GM10248 (cell line): ENCODE measurements at regions not wholly inside any gene's neighbourhood (a gene's known extent, or its start where the extent isn't known, plus 50 kb on each side); places are given as distances from the start of the nearest gene placed in this dataset.

ENCODE experiments used
- CTCF ChIA-PET: fragments of 300-600 bp; sonication (Branson Sonifier 250); formaldehyde crosslinking; extraction: SDS; loops from one replicate; lab custom pipeline; 2021; ENCODE audit warnings: antibody characterized with exemption; lab: Yijun Ruan, JAX
- POLR2A ChIA-PET: fragments of 350-650 bp; sonication (Branson Sonifier 250); formaldehyde crosslinking; extraction: SDS; loops from one replicate; lab custom pipeline; 2020; ENCODE audit warnings: antibody characterized with exemption; lab: Yijun Ruan, JAX
- DNase-seq: peaks from one replicate; pipeline ENCODE4 v3.0.0; 2012; ENCODE audit errors: extremely low spot score
- CTCF ChIP-seq: IDR thresholded peaks from 2 replicates; pipeline ENCODE4 v1.5.1; 2012; ENCODE audit warnings: mild to moderate bottlenecking, low read depth; ENCODE audit errors: extremely low read depth, missing control alignments, control extremely low read depth

GRCh38 chr5:128905568-128906110 lies 59.6 kb upstream of the SLC27A6 start:
- CTCF ChIA-PET: interaction anchor here (1.0 to 3.3 kb wide), 15 partner anchors 11 to 271 kb away, joined by 3 to 35 read pairs (median 5); no protein-coding TSS in a partner anchor
- peak; percentile 75 for TF ChIP-seq CTCF
- DNase-seq: peak; percentile 33
- POLR2A ChIA-PET: interaction anchor here (0.7 kb wide), 1 partner anchor 384 kb away, joined by 4 read pairs; no protein-coding TSS in a partner anchor

- CTCF ChIA-PET: no interaction called here
- no peak for TF ChIP-seq CTCF
- POLR2A ChIA-PET: no interaction called here
- DNase-seq: no peak
Measured at GRCh38 chr5:128913551-128913950, 51.7 kb upstream of the SLC27A6 start.
